ENCODE measurements at regions not wholly inside any gene's neighbourhood (a gene's known extent, or its start where the extent isn't known, plus 50 kb on each side); places are given as distances from the start of the nearest gene placed in this dataset.

DNA sequence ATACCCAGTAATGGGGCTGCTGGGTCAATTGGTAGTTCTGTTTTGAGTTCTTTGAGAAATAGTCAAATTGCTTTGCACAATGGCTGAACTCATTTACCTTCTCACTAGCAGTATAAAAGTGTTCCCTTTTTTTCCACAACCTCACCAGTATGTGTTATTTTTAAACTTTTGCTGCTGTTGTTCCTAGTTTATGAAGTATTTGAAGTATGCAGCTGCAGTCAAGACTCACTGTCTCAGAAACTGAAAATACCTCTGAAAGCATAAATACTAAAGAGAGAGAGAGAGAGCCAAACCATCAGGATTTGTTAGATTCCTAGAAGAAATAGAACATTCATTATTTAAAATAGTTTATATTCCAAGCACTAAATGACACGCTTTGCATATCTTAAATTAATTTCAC, 764.2 kb downstream of the NTRK3 start:
- Histone ChIP-seq H3K4me1 (no peaks in the 10 kb centered on the region), H3K4me3 (no peak overlapping the region), H3K27ac (no peak overlapping the region), H3K9me3 (peaks cover 0 to 5% (median 0%) of the 10 kb centered on the region in 4 donors), H3K36me3 (no peaks in the 10 kb centered on the region), H3K27me3 (no peaks in the 10 kb centered on the region)
- DNase-seq: no peak
- intact Hi-C loops (cut with DNase I; ENCODE audit: low total_unique reads): no loop called here
- WGBS, 5 donors: 68 to 94% (median 91%) methylated on average over 1 of the region's 1 CpG
- TF ChIP-seq EP300 (IDR thresholded peaks at IDR 0.05): no peak
- TF ChIP-seq POLR2AphosphoS5 (IDR thresholded peaks at IDR 0.05): no peak
- no peak for TF ChIP-seq POLR2A (IDR thresholded peaks at IDR 0.05)
- TF ChIP-seq, protein P1, sequence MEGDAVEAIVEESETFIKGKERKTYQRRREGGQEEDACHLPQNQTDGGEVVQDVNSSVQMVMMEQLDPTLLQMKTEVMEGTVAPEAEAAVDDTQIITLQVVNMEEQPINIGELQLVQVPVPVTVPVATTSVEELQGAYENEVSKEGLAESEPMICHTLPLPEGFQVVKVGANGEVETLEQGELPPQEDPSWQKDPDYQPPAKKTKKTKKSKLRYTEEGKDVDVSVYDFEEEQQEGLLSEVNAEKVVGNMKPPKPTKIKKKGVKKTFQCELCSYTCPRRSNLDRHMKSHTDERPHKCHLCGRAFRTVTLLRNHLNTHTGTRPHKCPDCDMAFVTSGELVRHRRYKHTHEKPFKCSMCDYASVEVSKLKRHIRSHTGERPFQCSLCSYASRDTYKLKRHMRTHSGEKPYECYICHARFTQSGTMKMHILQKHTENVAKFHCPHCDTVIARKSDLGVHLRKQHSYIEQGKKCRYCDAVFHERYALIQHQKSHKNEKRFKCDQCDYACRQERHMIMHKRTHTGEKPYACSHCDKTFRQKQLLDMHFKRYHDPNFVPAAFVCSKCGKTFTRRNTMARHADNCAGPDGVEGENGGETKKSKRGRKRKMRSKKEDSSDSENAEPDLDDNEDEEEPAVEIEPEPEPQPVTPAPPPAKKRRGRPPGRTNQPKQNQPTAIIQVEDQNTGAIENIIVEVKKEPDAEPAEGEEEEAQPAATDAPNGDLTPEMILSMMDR (IDR thresholded peaks at IDR 0.05): no peak

DNA sequence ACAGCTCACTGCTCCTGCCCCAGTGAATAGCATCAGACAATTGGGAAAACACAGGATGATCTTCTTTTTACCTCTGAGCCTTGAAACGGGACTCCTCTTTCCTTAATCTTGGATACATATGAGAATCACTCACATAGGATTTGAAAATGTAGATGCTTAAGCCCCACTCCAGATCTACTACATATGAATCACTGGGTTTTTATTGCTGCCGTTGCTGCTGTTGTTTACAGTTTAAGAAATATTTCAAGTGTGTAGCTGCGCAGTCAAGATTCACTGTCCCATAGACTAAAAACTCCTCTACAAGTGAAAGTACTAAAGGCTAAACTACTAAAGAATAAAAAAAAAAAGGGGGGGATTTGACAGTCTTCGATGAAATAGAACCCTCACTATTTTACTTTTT, 765.9 kb downstream of the NTRK3 start:
- Histone ChIP-seq H3K4me1 (no peaks in the 10 kb centered on the region), H3K9me3 (peaks cover 0 to 5% (median 0%) of the 10 kb centered on the region in 4 donors), H3K27ac (no peak overlapping the region), H3K4me3 (no peak overlapping the region), H3K27me3 (no peaks in the 10 kb centered on the region), H3K36me3 (no peaks in the 10 kb centered on the region)
- 52 to 78% (median 72%) methylated on average over 4 of the region's 4 CpGs for WGBS, 5 donors
- TF ChIP-seq POLR2A (IDR thresholded peaks at IDR 0.05) (no peak), EP300 (IDR thresholded peaks at IDR 0.05) (no peak)
- TF ChIP-seq, protein P1 (IDR thresholded peaks at IDR 0.05): no peak
- DNase-seq: no peak
- intact Hi-C loops (cut with DNase I; ENCODE audit: low total_unique reads): no loop called here

DNA sequence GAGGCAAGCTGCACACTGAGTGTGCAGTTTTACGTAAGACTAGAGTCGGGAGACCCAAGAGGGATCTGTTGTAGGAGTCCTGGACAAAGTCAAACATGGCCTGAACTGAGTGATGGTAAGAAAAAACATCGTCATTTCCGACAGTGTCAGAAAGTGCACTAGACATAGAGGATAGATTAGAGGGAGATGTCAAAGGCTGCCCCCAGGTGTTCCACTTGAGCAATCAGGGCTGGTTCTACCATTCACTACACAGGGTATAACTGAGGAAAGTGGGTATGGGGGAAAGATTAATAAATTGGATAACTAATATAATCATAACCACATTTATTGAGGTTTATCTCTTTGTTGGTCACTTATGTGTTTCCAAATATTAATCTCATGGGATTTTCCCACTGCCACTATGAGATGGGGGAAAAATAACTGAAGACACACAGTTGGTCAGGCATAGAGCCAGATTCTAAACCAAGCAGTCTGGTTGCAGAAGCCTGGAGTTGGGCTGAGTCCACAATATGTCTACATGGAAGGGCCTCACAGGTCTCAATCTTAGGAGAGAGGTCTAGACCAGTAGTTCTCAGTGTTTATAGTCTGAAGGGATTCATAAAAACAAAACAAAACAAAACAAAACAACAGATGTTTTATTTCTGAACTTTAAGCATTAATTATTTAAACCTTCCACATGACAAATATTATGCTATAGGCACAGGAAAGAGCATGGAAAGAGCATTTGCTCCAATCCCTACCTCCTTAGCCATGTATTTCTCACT, 766.5 kb downstream of the NTRK3 start:
- no peak overlapping the region for H3K4me3 ChIP-seq
- no peak overlapping the region for H3K27ac ChIP-seq
- no peaks in the 10 kb centered on the region for H3K36me3 ChIP-seq
- no peak for DNase-seq
- WGBS, 5 donors: 64 to 79% (median 70%) methylated on average over 4 of the region's 4 CpGs
- TF ChIP-seq POLR2AphosphoS5 (IDR thresholded peaks at IDR 0.05) (no peak), POLR2A (IDR thresholded peaks at IDR 0.05) (no peak), EP300 (IDR thresholded peaks at IDR 0.05) (no peak)
- TF ChIP-seq, protein P1 (IDR thresholded peaks at IDR 0.05): no peak
- intact Hi-C loops (cut with DNase I; ENCODE audit: low total_unique reads): no loop called here
- H3K27me3 ChIP-seq: no peaks in the 10 kb centered on the region
- peaks cover 0 to 5% (median 0%) of the 10 kb centered on the region in 4 donors for H3K9me3 ChIP-seq
- H3K4me1 ChIP-seq: no peaks in the 10 kb centered on the region

DNA sequence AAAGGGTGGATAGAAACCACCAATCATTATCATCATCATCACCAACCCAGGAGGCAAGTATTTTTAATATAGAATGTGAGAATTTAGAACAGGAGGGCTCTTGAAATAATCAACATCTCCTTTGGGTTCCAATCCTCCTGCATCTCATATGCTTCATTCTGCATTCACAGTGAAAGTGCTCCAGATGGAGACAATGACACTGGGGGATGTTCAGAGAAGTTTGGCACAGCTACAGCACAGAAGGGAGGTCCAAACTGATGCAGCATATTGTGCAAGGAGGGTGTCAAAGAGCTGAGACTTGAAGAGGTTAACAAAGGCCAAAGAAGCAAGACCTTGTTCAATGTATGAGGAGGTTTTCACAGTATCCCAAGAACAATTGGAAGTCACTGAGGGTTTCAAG, 767.1 kb downstream of the NTRK3 start:
- Histone ChIP-seq H3K27ac (no peak overlapping the region), H3K27me3 (no peaks in the 10 kb centered on the region), H3K4me3 (no peak overlapping the region), H3K36me3 (no peaks in the 10 kb centered on the region), H3K9me3 (peaks cover 0 to 5% (median 0%) of the 10 kb centered on the region in 4 donors), H3K4me1 (no peaks in the 10 kb centered on the region)
- TF ChIP-seq POLR2A (IDR thresholded peaks at IDR 0.05) (no peak), EP300 (IDR thresholded peaks at IDR 0.05) (no peak), POLR2AphosphoS5 (IDR thresholded peaks at IDR 0.05) (no peak)
- TF ChIP-seq, protein P1 (IDR thresholded peaks at IDR 0.05): no peak
- intact Hi-C loops (cut with DNase I; ENCODE audit: low total_unique reads): no loop called here
- no peak for DNase-seq
